Kidney epithelial cell (primary cell): ENCODE measurements at regions not wholly inside any gene's neighbourhood (a gene's known extent, or its start where the extent isn't known, plus 50 kb on each side); places are given as distances from the start of the nearest gene placed in this dataset.

Experiments used
- DNase-seq: peaks from one replicate; pipeline ENCODE4 v3.0.0-alpha.2; 2010; ENCODE audit warnings: low read depth
- H3K27me3 ChIP-seq: 2 replicates; pipeline ENCODE4 v1.6.0; 2011; ENCODE audit warnings: low read length; ENCODE audit not compliant: control insufficient read depth, insufficient read depth
- H3K36me3 ChIP-seq: 2 replicates; pipeline ENCODE4 v1.5.1; 2011; ENCODE audit warnings: low read length; ENCODE audit not compliant: control insufficient read depth, insufficient read depth
- H3K4me3 ChIP-seq: 2 replicates; pipeline ENCODE4 v1.5.1; 2011; ENCODE audit warnings: low read depth, mild to moderate bottlenecking, control low read depth, low read length
- CTCF ChIP-seq: IDR thresholded peaks from 2 replicates; pipeline ENCODE4 v1.5.1; 2011; ENCODE audit warnings: mild to moderate bottlenecking, moderate library complexity, low read length, control low read depth, inconsistent platforms; ENCODE audit not compliant: insufficient read depth, poor library complexity, severe bottlenecking

- Histone ChIP-seq H3K36me3 (no peaks in the 10 kb centered on the region), H3K27me3 (peaks cover 3% of the 10 kb centered on the region), H3K4me3 (no peak overlapping the region)
- TF ChIP-seq CTCF: no peak
- no peak for DNase-seq
Measured at GRCh38 chr12:4001841-4002240, 128.6 kb upstream of the PARP11 start.

GRCh38 chr12:4001031-4001430, 127.8 kb upstream of the PARP11 start:
- H3K36me3 ChIP-seq: no peaks in the 10 kb centered on the region
- peaks cover 3% of the 10 kb centered on the region for H3K27me3 ChIP-seq
- no peak for TF ChIP-seq CTCF
- no peak overlapping the region for H3K4me3 ChIP-seq
- DNase-seq: no peak

- Histone ChIP-seq H3K4me3 (no peak overlapping the region), H3K27me3 (peaks cover 3% of the 10 kb centered on the region), H3K36me3 (no peaks in the 10 kb centered on the region)
- TF ChIP-seq CTCF: no peak
- no peak for DNase-seq
Measured at GRCh38 chr12:3999904-4000303, 126.7 kb upstream of the PARP11 start.

- H3K36me3 ChIP-seq: no peaks in the 10 kb centered on the region
- DNase-seq: peak; percentile 54
- peaks cover 3% of the 10 kb centered on the region for H3K27me3 ChIP-seq
- TF ChIP-seq CTCF: no peak
- no peak overlapping the region for H3K4me3 ChIP-seq
Measured at GRCh38 chr12:3998968-3999792, 126.0 kb upstream of the PARP11 start.

- TF ChIP-seq CTCF: no peak
- H3K4me3 ChIP-seq: no peak overlapping the region
- DNase-seq: no peak
- peaks cover 7% of the 10 kb centered on the region for H3K27me3 ChIP-seq
- no peaks in the 10 kb centered on the region for H3K36me3 ChIP-seq
Measured at GRCh38 chr12:3998397-3998796, 125.2 kb upstream of the PARP11 start.

GRCh38 chr12:3996322-3996721, 123.1 kb upstream of the PARP11 start:
- peaks cover 11% of the 10 kb centered on the region for H3K27me3 ChIP-seq
- no peaks in the 10 kb centered on the region for H3K36me3 ChIP-seq
- no peak for DNase-seq
- no peak overlapping the region for H3K4me3 ChIP-seq
- TF ChIP-seq CTCF: no peak
